A549 (cell line): ENCODE measurements at regions not wholly inside any gene's neighbourhood (a gene's known extent, or its start where the extent isn't known, plus 50 kb on each side); places are given as distances from the start of the nearest gene placed in this dataset.
"Not testable (repeated sequence)": the region's sequence is repeated elsewhere in the genome, so short reads cannot be mapped to it uniquely, and the experiment has no call there.

Experiments
- ATAC-seq, 2 experiments: fragments of 200-7000 bp in 1 of 2; fragments of >200 bp in 1 of 2; cut with Nextera tagmentation in 1 of 2; cut with Tn5 transposase in 1 of 2; 3 replicates each; pipeline versions ENCODE4 v1.8.0 to v1.9.1; 2018 to 2020; ENCODE audit warnings: mild to moderate bottlenecking in 1 of 2, moderate library complexity in 1 of 2
- CTCF ChIA-PET: fragments of 300-600 bp; sonication (Branson Sonifier 250); formaldehyde crosslinking; extraction: SDS; loops from one replicate; lab custom pipeline; 2021; ENCODE audit warnings: antibody characterized with exemption, inconsistent platforms; lab: Yijun Ruan, JAX
- POLR2A ChIA-PET: fragments of 350-600 bp; formaldehyde crosslinking; extraction: SDS; loops from one replicate; lab custom pipeline; 2021; ENCODE audit warnings: antibody characterized with exemption, inconsistent platforms; lab: Yijun Ruan, JAX
- DNase-seq, 2 experiments: peaks; one replicate each; pipeline versions ENCODE4 v3.0.0 to v3.0.0-alpha.2; 2011 to 2016; ENCODE audit warnings: low read depth in 1 of 2, low spot score in 1 of 2
- FAIRE-seq: peaks from 2 replicates; lab custom pipeline; 2011; peaks lifted over from hg19 to GRCh38; lab: Jason Lieb, UNC
- H3K27ac ChIP-seq, 2 experiments: fragments of >200 bp; sonication (Bioruptor Twin); formaldehyde crosslinking; 3 replicates each; pipeline ENCODE4 v1.5.1; 2016 to 2017
- H3K4me1 ChIP-seq: fragments of >200 bp; sonication (Bioruptor Twin); formaldehyde crosslinking; 3 replicates; pipeline ENCODE4 v1.6.1; 2016
- H3K4me2 ChIP-seq: fragments of >200 bp; sonication (Bioruptor Twin); formaldehyde crosslinking; 3 replicates; pipeline ENCODE4 v1.6.1; 2016
- H3K4me3 ChIP-seq: fragments of >200 bp; sonication (Bioruptor Twin); formaldehyde crosslinking; 3 replicates; pipeline ENCODE4 v1.5.1; 2016
- H3K9me3 ChIP-seq: fragments of >200 bp; sonication (Bioruptor Twin); formaldehyde crosslinking; 3 replicates; pipeline ENCODE4 v1.6.1; 2016
- CBX8 ChIP-seq: fragments of 200-600 bp; sonication (generic); IDR thresholded peaks from 2 replicates; pipeline ENCODE4 v1.6.1; 2016
- CEBPB ChIP-seq, 2 experiments: fragments of >200 bp in 1 of 2; sonication (Bioruptor Twin) in 1 of 2; formaldehyde crosslinking in 1 of 2; IDR thresholded peaks; 2 replicates each; pipeline ENCODE4 v1.6.1; 2012 to 2016
- ELK1 ChIP-seq: fragments of 150-350 bp; IDR thresholded peaks from 2 replicates; pipeline ENCODE4 v1.6.1; 2014; ENCODE audit warnings: low read depth, mild to moderate bottlenecking, low read length
- EP300 ChIP-seq, 2 experiments: fragments of >200 bp; sonication (Bioruptor Twin); formaldehyde crosslinking; IDR thresholded peaks; 2 replicates in 1 of 2; 3 replicates in 1 of 2; pipeline ENCODE4 v1.6.1; 2016 to 2017
- FOSL2 ChIP-seq, 2 experiments: fragments of 450-650 bp in 1 of 2; fragments of >200 bp in 1 of 2; sonication (Bioruptor Twin) in 1 of 2; formaldehyde crosslinking; IDR thresholded peaks; 2 replicates each; pipeline versions ENCODE4 v1.5.0 to v1.6.1; 2016 to 2020; ENCODE audit warnings: mild to moderate bottlenecking in 1 of 2, moderate library complexity in 1 of 2
- FOXS1 ChIP-seq: fragments of 250-450 bp; sonication (Bioruptor Pico); IDR thresholded peaks from 2 replicates; pipeline ENCODE4 v1.5.0; 2020; ENCODE audit warnings: mild to moderate bottlenecking, moderate library complexity
- HEYL ChIP-seq: fragments of 250-450 bp; sonication (Bioruptor Pico); IDR thresholded peaks from 2 replicates; pipeline ENCODE4 v1.8.0; 2021; ENCODE audit warnings: mild to moderate bottlenecking, moderate library complexity
- HMGXB4 ChIP-seq: fragments of 250-450 bp; sonication (Bioruptor Pico); IDR thresholded peaks from 2 replicates; pipeline ENCODE4 v1.5.0; 2021; ENCODE audit warnings: mild to moderate bottlenecking, moderate library complexity, borderline replicate concordance
- HOXA7 ChIP-seq: fragments of 250-450 bp; sonication (Bioruptor Pico); IDR thresholded peaks from 2 replicates; pipeline ENCODE4 v1.5.0; 2020; ENCODE audit warnings: mild to moderate bottlenecking, moderate library complexity
- KDM5A ChIP-seq: fragments of 200-600 bp; sonication (generic); IDR thresholded peaks from 2 replicates; pipeline ENCODE4 v1.6.1; 2016; ENCODE audit warnings: antibody characterized with exemption, mild to moderate bottlenecking
- MAFK ChIP-seq: fragments of 450-650 bp; IDR thresholded peaks from 2 replicates; pipeline ENCODE4 v1.6.1; 2014; ENCODE audit not compliant: partially characterized antibody
- MYC ChIP-seq: IDR thresholded peaks from 2 replicates; pipeline ENCODE4 v1.6.1; 2012; ENCODE audit warnings: mild to moderate bottlenecking, inconsistent platforms, low read length, improper control_type of control experiment, borderline replicate concordance
- NFE2L2 ChIP-seq: fragments of 150-350 bp; conservative IDR thresholded peaks from 2 replicates; pipeline ENCODE4 v1.6.1; 2014; ENCODE audit warnings: low read length
- NPAS2 ChIP-seq: fragments of 250-450 bp; sonication (Bioruptor Pico); IDR thresholded peaks from 2 replicates; pipeline ENCODE4 v1.8.0; 2022; ENCODE audit warnings: mild to moderate bottlenecking, moderate library complexity, borderline replicate concordance
- POLR2A ChIP-seq: IDR thresholded peaks from 2 replicates; pipeline ENCODE4 v1.6.1; 2012; ENCODE audit warnings: mild to moderate bottlenecking, low read length
- POLR2AphosphoS2 ChIP-seq: conservative IDR thresholded peaks from 2 replicates; pipeline ENCODE4 v1.6.1; 2012; ENCODE audit warnings: low read length, improper control_type of control experiment, inconsistent platforms
- RCOR1 ChIP-seq: fragments of 150-350 bp; IDR thresholded peaks from 2 replicates; pipeline ENCODE4 v1.6.1; 2014; ENCODE audit warnings: antibody characterized with exemption, low read length, low read depth
- RFX5 ChIP-seq: fragments of 450-650 bp; IDR thresholded peaks from 2 replicates; pipeline ENCODE4 v1.7.1; 2014; ENCODE audit warnings: antibody characterized with exemption, mild to moderate bottlenecking, moderate library complexity
- USF2 ChIP-seq: fragments of 450-650 bp; IDR thresholded peaks from 2 replicates; pipeline ENCODE4 v1.6.1; 2014; ENCODE audit warnings: antibody characterized with exemption
- ZC3H11A ChIP-seq: fragments of 450-650 bp; IDR thresholded peaks from 2 replicates; pipeline ENCODE4 v1.6.1; 2014; ENCODE audit warnings: antibody characterized with exemption, mild to moderate bottlenecking
- ZFP36 ChIP-seq: fragments of 450-650 bp; IDR thresholded peaks from 2 replicates; pipeline ENCODE4 v1.6.1; 2014; ENCODE audit warnings: borderline replicate concordance; ENCODE audit not compliant: partially characterized antibody
- ZNF302 ChIP-seq: fragments of 250-450 bp; sonication (Bioruptor Pico); IDR thresholded peaks from 2 replicates; pipeline ENCODE4 v1.9.0; 2021; ENCODE audit warnings: inconsistent platforms, mild to moderate bottlenecking, moderate library complexity
- WGBS: methylation state at CpG from one replicate; pipeline ENCODE4 v1.1.6; 2017; ENCODE audit errors: missing lambda C conversion rate; 5-methylcytosine and 5-hydroxymethylcytosine counted together
- TF ChIP-seq, protein P1 (sequence below): IDR thresholded peaks from 2 replicates; pipeline ENCODE4 v1.6.1; 2012
- TF ChIP-seq, protein P2 (sequence below): IDR thresholded peaks from 2 replicates; pipeline ENCODE4 v1.6.1; 2012

GRCh38 chr1:244154872-244155531, 103.9 kb downstream of the ZBTB18 start:
- POLR2A ChIA-PET = no interaction called here
- DNase-seq = no peak

DNA sequence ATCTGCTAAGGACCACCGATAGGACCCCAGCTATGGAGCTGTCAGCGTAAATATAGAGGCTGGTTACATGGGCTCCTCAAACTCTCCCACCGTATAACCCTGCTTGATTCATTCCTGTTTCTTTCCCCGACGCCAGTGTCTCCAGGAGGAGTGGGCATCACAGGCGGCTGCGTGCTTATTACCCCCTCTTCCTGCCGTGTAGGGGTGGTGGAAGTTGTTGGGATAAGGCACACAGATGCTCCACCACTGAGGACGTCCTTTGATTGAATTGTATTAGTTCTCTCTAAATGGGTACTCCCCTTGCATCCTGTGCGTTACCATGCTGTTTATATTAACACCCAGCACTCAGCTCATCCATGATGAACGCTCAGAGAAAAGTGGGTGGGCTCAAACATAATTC, 104.6 kb downstream of the ZBTB18 start:
- Histone ChIP-seq H3K9me3 (no peaks in the 10 kb centered on the region), H3K27ac (no peak overlapping the region), H3K4me1 (no peaks in the 10 kb centered on the region), H3K4me3 (no peak overlapping the region), H3K4me2 (no peak overlapping the region)
- POLR2A ChIA-PET = no interaction called here
- no peak for TF ChIP-seq HOXA7 (CRISPR knock-in tag)
- peak in 1 of 2 experiments; percentile 19; a peak in 2 of 6 replicates for ATAC-seq
- DNase-seq = no peak
- 81% methylated on average over 11 of the region's 11 CpGs for WGBS
- no peak for FAIRE-seq
- CTCF ChIA-PET = interaction anchor here (0.6 to 0.7 kb wide), 2 partner anchors 39 to 118 kb away, joined by 3 read pairs; no protein-coding TSS in a partner anchor

More at GRCh38 chr1:244154872-244155531, 103.9 kb downstream of the ZBTB18 start:
- 88% methylated on average over 14 of the region's 21 CpGs for WGBS
- Histone ChIP-seq H3K4me2 (no peak overlapping the region), H3K4me3 (no peak overlapping the region), H3K27ac (peak overlapping the region in 1 of 2 experiments; percentile 10; a peak in 1 of 6 replicates), H3K4me1 (no peaks in the 10 kb centered on the region), H3K9me3 (no peaks in the 10 kb centered on the region)
- ATAC-seq (peak; percentile 35 to 44; a peak in 4 of 6 replicates), FAIRE-seq (no peak)
- CTCF ChIA-PET = interaction anchor here (0.5 to 0.6 kb wide), 2 partner anchors 118 to 941 kb away, joined by 3 read pairs; no protein-coding TSS in a partner anchor
- TF ChIP-seq POLR2AphosphoS2 = no peak
- TF ChIP-seq HEYL = no peak
- no peak for TF ChIP-seq HMGXB4 (CRISPR knock-in tag)
- TF ChIP-seq NPAS2 (CRISPR knock-in tag) = no peak
- TF ChIP-seq KDM5A = no peak
- TF ChIP-seq MYC = no peak
- no peak for TF ChIP-seq ZFP36
- TF ChIP-seq HOXA7 (CRISPR knock-in tag) = no peak
- TF ChIP-seq FOXS1 (CRISPR knock-in tag) = no peak
- TF ChIP-seq RFX5 = no peak
- TF ChIP-seq ZNF302 (CRISPR knock-in tag) = no peak
- TF ChIP-seq USF2 = no peak

- DNase-seq, H3K9me3 ChIP-seq, FAIRE-seq, H3K4me3 ChIP-seq, CTCF ChIA-PET, ATAC-seq, H3K4me2 ChIP-seq, H3K27ac ChIP-seq, POLR2A ChIA-PET, H3K4me1 ChIP-seq: not testable (repeated sequence)
These were observed 105.5 kb downstream of the ZBTB18 start for GRCh38 chr1:244156617-244157016.

GRCh38 chr1:244157731-244158438, 106.8 kb downstream of the ZBTB18 start:
- ChIA-PET CTCF (no interaction called here), POLR2A (no interaction called here)
- Histone ChIP-seq H3K4me2 (no peak overlapping the region), H3K9me3 (no peaks in the 10 kb centered on the region), H3K4me3 (no peak overlapping the region), H3K4me1 (peaks cover 5% of the 10 kb centered on the region), H3K27ac (no peak overlapping the region)
- ATAC-seq (no peak), DNase-seq (no peak), FAIRE-seq (no peak)
- WGBS = 90% methylated on average over 3 of the region's 3 CpGs
- TF ChIP-seq, protein P1, sequence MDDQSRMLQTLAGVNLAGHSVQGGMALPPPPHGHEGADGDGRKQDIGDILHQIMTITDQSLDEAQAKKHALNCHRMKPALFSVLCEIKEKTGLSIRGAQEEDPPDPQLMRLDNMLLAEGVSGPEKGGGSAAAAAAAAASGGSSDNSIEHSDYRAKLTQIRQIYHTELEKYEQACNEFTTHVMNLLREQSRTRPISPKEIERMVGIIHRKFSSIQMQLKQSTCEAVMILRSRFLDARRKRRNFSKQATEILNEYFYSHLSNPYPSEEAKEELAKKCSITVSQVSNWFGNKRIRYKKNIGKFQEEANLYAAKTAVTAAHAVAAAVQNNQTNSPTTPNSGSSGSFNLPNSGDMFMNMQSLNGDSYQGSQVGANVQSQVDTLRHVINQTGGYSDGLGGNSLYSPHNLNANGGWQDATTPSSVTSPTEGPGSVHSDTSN = no peak
- no peak for TF ChIP-seq ELK1
- no peak for TF ChIP-seq POLR2AphosphoS2
- TF ChIP-seq NFE2L2 = no peak
- no peak for TF ChIP-seq ZC3H11A
- no peak for TF ChIP-seq CBX8
- no peak for TF ChIP-seq POLR2A
- no peak for TF ChIP-seq RFX5
- TF ChIP-seq EP300 (IDR thresholded peaks at IDR 0.05) = no peak
- TF ChIP-seq RCOR1 = no peak
- no peak for TF ChIP-seq CEBPB (IDR thresholded peaks at IDR 0.05)
- no peak for TF ChIP-seq FOSL2 (IDR thresholded peaks at IDR 0.05)
- no peak for TF ChIP-seq FOSL2 (CRISPR knock-in tag; IDR thresholded peaks at IDR 0.05)
- no peak for TF ChIP-seq ZNF302 (CRISPR knock-in tag)
- TF ChIP-seq MAFK = no peak
- TF ChIP-seq, protein P2, sequence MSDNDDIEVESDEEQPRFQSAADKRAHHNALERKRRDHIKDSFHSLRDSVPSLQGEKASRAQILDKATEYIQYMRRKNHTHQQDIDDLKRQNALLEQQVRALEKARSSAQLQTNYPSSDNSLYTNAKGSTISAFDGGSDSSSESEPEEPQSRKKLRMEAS = no peak
- no peak for TF ChIP-seq MYC
